ENCODE measurements at regions not wholly inside any gene's neighbourhood (a gene's known extent, or its start where the extent isn't known, plus 50 kb on each side); places are given as distances from the start of the nearest gene placed in this dataset.

DNA sequence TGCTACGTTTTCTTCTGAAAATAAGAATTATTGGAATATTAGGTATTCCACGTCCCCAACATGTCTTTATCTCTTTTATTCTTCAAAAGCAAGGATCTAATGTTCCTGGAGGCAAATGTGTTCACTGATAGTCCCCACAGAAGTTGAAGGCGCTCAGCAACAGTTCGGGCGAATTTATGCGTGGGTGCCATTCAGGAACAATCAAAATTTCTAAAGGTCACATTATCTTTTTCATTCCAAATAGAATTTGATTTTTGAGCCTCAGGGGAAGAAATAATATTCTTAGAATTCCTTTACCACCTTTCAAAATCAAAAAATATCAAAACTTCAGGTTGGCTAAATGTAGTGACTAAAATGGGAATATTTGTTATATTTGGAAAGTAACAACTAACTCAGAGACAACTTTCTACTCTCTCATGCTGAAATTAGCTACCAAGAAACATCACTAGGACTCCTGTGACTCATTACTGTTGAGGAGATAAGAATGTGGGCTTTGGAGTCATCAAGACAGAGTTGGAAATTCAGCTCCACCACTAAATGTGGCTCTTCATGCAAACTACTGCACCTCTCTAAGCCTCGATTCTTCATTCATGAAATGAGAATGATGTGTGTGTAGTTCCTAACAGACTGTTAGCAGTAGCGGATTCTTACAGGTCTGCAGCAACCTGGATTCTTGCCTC, 72.3 kb upstream of the KIT start:
- ChIA-PET POLR2A (no interaction called here), CTCF (no interaction called here)
- H3K27me3 ChIP-seq (ENCODE audit: control insufficient read depth in 2 of 2, insufficient read depth in 2 of 2, low read length in 2 of 2): no peaks in the 10 kb centered on the region
- intact Hi-C loops (cut with micrococcal nuclease): no loop called here
- H3K27ac ChIP-seq (ENCODE audit: low read depth, low read length): no peak overlapping the region
- no peak overlapping the region for H3K4me3 ChIP-seq (ENCODE audit: low read length)
- DNase-seq (no peak), ATAC-seq (no peak)
- no peaks in the 10 kb centered on the region for H3K36me3 ChIP-seq (ENCODE audit: control insufficient read depth in 2 of 3, insufficient read depth in 3 of 3, low read length in 3 of 3)
- Mint-ChIP-seq H3K4me3 (no peak overlapping the region), H3K27me3 (peaks cover 4 to 25% (median 13%) of the 10 kb centered on the region in 5 donors), H3K9me3 (peaks cover 0 to 4% (median 0%) of the 10 kb centered on the region in 11 donors), H3K36me3 (no peaks in the 10 kb centered on the region), H3K4me1 (no peaks in the 10 kb centered on the region), H3K27ac (no peak overlapping the region)
- no peaks in the 10 kb centered on the region for H3K9me3 ChIP-seq (ENCODE audit: control insufficient read depth in 2 of 3, low read length in 3 of 3)
- no peaks in the 10 kb centered on the region for H3K4me1 ChIP-seq (ENCODE audit: control insufficient read depth in 2 of 2, insufficient read depth in 2 of 2, low read length in 2 of 2)

DNA sequence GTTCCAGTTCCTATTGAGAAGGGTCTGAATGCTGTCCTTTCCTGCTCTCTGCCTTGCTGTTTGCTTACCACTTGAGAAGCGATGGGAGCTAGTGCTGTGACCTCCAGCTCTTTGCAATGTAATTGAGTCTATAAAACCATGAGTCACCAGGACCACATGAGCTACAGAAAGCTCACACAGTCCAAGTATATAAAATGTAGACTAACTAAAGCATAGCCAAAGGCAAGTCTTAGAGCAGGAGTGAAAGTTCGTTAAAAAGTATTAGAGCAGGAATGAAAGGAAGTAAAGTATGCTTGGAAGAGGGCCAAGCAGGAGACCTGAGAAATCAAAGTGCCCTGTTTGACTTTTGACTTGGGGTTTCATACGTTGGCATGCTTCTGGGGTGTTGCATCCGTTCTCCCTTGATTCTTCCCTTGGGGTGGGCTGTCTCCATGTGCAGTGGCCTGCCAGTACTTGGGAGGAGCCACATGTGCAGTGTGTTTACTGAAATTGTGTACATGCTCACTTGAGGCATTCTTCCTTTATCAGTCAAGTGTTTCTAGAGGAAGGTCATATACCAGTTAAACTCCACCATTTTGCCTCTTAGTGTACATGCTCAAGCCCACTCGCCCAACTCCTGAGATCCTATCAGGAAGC, 71.3 kb upstream of the KIT start:
- intact Hi-C loops (cut with micrococcal nuclease): no loop called here
- H3K9me3 Mint-ChIP-seq: peaks cover 0 to 4% (median 0%) of the 10 kb centered on the region in 11 donors
- H3K27ac ChIP-seq (ENCODE audit: low read depth, low read length): no peak overlapping the region
- ChIA-PET POLR2A (interaction anchor here (0.7 kb wide), 1 partner anchor 1268 kb away, joined by 3 read pairs; no protein-coding TSS in a partner anchor), CTCF (no interaction called here)
- no peaks in the 10 kb centered on the region for H3K36me3 ChIP-seq (ENCODE audit: control insufficient read depth in 2 of 3, insufficient read depth in 3 of 3, low read length in 3 of 3)
- H3K27ac Mint-ChIP-seq: no peak overlapping the region
- H3K27me3 ChIP-seq (ENCODE audit: control insufficient read depth in 2 of 2, insufficient read depth in 2 of 2, low read length in 2 of 2): no peaks in the 10 kb centered on the region
- H3K4me3 Mint-ChIP-seq: no peak overlapping the region
- no peak for ATAC-seq
- DNase-seq: no peak
- no peak overlapping the region for H3K4me3 ChIP-seq (ENCODE audit: low read length)
- peaks cover 4 to 26% (median 15%) of the 10 kb centered on the region in 5 donors for H3K27me3 Mint-ChIP-seq
- H3K9me3 ChIP-seq (ENCODE audit: control insufficient read depth in 2 of 3, low read length in 3 of 3): no peaks in the 10 kb centered on the region
- no peaks in the 10 kb centered on the region for H3K4me1 ChIP-seq (ENCODE audit: control insufficient read depth in 2 of 2, insufficient read depth in 2 of 2, low read length in 2 of 2)
- H3K36me3 Mint-ChIP-seq: no peaks in the 10 kb centered on the region
- H3K4me1 Mint-ChIP-seq: no peaks in the 10 kb centered on the region

DNA sequence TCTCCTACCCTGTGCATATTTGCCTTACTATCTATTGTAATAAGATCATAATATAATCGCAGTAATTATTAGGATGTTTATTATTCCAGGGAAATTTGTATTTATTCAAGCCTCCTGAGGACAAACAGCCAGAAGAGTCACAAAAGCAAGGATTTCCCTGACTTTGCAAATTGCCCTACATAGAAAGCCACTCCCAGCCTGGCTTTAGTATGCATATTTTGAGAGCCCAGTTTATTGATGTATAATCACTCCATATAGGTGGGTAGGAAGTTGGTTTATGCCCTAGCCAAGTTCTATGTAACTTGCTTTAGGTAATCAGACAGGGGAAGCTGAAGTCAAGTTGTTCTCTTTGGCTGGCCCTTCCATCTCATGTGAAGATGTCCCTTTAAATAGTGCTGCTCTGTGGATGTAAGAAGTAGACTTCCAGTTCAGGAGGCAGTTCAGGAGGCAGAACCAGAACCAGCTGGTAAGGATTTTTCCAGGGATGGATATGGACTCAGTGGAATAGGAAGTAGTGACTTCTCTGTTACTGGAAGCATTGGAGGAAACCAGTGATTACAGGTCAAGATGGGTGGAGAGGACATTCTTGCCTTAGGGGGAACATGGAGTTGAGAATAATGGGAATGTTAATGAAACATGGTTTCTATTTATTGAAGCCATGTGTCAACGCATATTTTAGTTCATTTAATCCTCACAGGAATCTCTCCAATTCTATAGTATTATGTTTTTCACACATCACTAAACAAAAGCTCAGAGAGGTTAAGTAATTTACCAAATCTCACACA, 70.5 kb upstream of the KIT start:
- intact Hi-C loops (cut with micrococcal nuclease): no loop called here
- no peak overlapping the region for H3K4me3 ChIP-seq (ENCODE audit: low read length)
- CTCF ChIA-PET: no interaction called here
- Mint-ChIP-seq H3K4me1 (no peaks in the 10 kb centered on the region), H3K27me3 (peaks cover 4 to 26% (median 15%) of the 10 kb centered on the region in 5 donors), H3K36me3 (no peaks in the 10 kb centered on the region), H3K27ac (no peak overlapping the region), H3K9me3 (peaks cover 0 to 4% (median 0%) of the 10 kb centered on the region in 11 donors), H3K4me3 (no peak overlapping the region)
- ATAC-seq (no peak), DNase-seq (no peak)
- H3K27ac ChIP-seq (ENCODE audit: low read depth, low read length): no peak overlapping the region
- no peaks in the 10 kb centered on the region for H3K36me3 ChIP-seq (ENCODE audit: control insufficient read depth in 2 of 3, insufficient read depth in 3 of 3, low read length in 3 of 3)
- no peaks in the 10 kb centered on the region for H3K4me1 ChIP-seq (ENCODE audit: control insufficient read depth in 2 of 2, insufficient read depth in 2 of 2, low read length in 2 of 2)
- POLR2A ChIA-PET: interaction anchor here (0.6 kb wide), 1 partner anchor 339 kb away, joined by 3 read pairs; no protein-coding TSS in a partner anchor
- no peaks in the 10 kb centered on the region for H3K9me3 ChIP-seq (ENCODE audit: control insufficient read depth in 2 of 3, low read length in 3 of 3)
- H3K27me3 ChIP-seq (ENCODE audit: control insufficient read depth in 2 of 2, insufficient read depth in 2 of 2, low read length in 2 of 2): no peaks in the 10 kb centered on the region

DNA sequence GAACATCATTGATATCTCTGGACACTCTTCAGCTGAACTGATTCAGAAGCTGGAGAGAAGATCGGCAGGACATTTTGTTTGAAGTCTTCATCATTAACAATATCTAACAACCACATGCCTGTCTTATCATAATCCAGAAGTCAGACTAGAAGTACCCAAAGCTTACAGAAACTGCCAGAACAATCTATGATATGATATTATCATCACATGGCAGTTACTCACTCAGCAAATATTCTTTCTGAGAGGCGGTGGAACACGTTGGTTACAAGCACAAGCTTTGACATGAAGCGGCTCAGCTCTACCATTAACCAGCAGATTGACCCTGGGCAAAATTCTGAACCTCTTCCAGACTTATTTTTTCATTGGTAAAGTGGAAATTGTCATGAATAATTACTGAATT, 69.4 kb upstream of the KIT start:
- no peak for ATAC-seq

DNA sequence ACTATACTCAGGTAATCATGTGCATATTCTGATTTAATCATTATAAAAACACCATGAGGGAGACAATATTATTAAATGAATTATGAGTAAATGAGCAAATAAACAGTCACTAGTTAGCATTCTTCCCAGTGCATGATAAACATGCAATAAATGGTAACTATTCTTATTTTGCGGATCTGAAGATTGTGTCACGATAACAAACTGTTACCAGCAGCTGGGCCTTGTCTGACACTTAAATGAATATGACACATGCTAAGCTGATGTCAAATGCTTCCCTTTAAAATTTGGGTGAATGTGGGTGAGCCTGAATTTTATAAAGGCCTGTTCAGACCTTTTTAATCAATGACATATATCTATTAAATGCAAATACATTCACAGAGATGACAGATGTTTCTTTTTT, 68.2 kb upstream of the KIT start:
- DNase-seq (no peak), ATAC-seq (no peak)
- POLR2A ChIA-PET: no interaction called here
- H3K9me3 ChIP-seq (ENCODE audit: control insufficient read depth in 2 of 3, low read length in 3 of 3): no peaks in the 10 kb centered on the region
- Mint-ChIP-seq H3K4me1 (no peaks in the 10 kb centered on the region), H3K36me3 (no peaks in the 10 kb centered on the region), H3K4me3 (no peak overlapping the region), H3K27me3 (peaks cover 0 to 17% (median 10%) of the 10 kb centered on the region in 5 donors), H3K9me3 (peaks cover 0 to 4% (median 0%) of the 10 kb centered on the region in 11 donors), H3K27ac (no peak overlapping the region)
- H3K4me1 ChIP-seq (ENCODE audit: control insufficient read depth in 2 of 2, insufficient read depth in 2 of 2, low read length in 2 of 2): no peaks in the 10 kb centered on the region
- H3K36me3 ChIP-seq (ENCODE audit: control insufficient read depth in 2 of 3, insufficient read depth in 3 of 3, low read length in 3 of 3): no peaks in the 10 kb centered on the region
- no peak overlapping the region for H3K27ac ChIP-seq (ENCODE audit: low read depth, low read length)
- H3K4me3 ChIP-seq (ENCODE audit: low read length): no peak overlapping the region
- CTCF ChIA-PET: no interaction called here
- no peaks in the 10 kb centered on the region for H3K27me3 ChIP-seq (ENCODE audit: control insufficient read depth in 2 of 2, insufficient read depth in 2 of 2, low read length in 2 of 2)
- intact Hi-C loops (cut with micrococcal nuclease): no loop called here

More for the DNA sequence above, 69.4 kb upstream of the KIT start:
- intact Hi-C loops (cut with micrococcal nuclease): no loop called here
- Histone ChIP-seq H3K27me3 (ENCODE audit: control insufficient read depth in 2 of 2, insufficient read depth in 2 of 2, low read length in 2 of 2) (no peaks in the 10 kb centered on the region), H3K4me3 (ENCODE audit: low read length) (no peak overlapping the region), H3K4me1 (ENCODE audit: control insufficient read depth in 2 of 2, insufficient read depth in 2 of 2, low read length in 2 of 2) (no peaks in the 10 kb centered on the region), H3K27ac (ENCODE audit: low read depth, low read length) (no peak overlapping the region), H3K36me3 (ENCODE audit: control insufficient read depth in 2 of 3, insufficient read depth in 3 of 3, low read length in 3 of 3) (no peaks in the 10 kb centered on the region), H3K9me3 (ENCODE audit: control insufficient read depth in 2 of 3, low read length in 3 of 3) (no peaks in the 10 kb centered on the region)
- H3K4me1 Mint-ChIP-seq: no peaks in the 10 kb centered on the region
- CTCF ChIA-PET: interaction anchor here (0.6 kb wide), 1 partner anchor 111 kb away, joined by 5 read pairs; no protein-coding TSS in a partner anchor
- no peak for DNase-seq
- no peak overlapping the region for H3K4me3 Mint-ChIP-seq
- H3K36me3 Mint-ChIP-seq: no peaks in the 10 kb centered on the region
- POLR2A ChIA-PET: no interaction called here
- no peak overlapping the region for H3K27ac Mint-ChIP-seq
- peaks cover 0 to 21% (median 13%) of the 10 kb centered on the region in 5 donors for H3K27me3 Mint-ChIP-seq
- H3K9me3 Mint-ChIP-seq: peaks cover 0 to 4% (median 0%) of the 10 kb centered on the region in 11 donors

DNA sequence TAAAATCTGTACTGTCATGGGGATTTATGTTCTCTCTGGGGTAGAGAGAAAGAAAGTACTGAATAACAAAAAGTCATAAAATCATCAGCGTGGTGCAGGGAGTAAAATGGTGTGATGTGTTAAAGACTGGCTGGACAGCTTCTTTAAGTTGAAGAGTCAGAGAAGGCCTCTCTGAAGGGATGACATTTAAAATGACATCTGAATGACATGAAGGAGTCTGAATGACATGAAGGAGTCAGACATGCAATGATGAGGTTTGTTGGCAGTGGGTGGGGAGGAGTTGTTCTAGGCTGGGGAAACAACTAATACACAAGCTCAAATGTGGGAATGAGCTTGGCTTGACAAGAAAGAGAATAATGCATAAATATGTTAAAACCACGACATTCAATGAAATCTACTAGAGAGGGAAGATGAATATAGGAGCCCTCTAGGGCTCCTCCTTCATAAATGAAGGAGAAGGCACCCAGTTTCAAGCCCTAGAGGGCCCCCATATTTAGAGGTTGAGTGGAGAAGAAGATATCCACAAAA, 63.9 kb upstream of the KIT start:
- ChIA-PET CTCF (interaction anchor here (0.6 kb wide), 1 partner anchor 1722 kb away, joined by 4 read pairs; no protein-coding TSS in a partner anchor), POLR2A (no interaction called here)
- no peaks in the 10 kb centered on the region for H3K4me1 Mint-ChIP-seq
- peaks cover 0 to 15% (median 2%) of the 10 kb centered on the region in 5 donors for H3K27me3 Mint-ChIP-seq
- Histone ChIP-seq H3K9me3 (ENCODE audit: control insufficient read depth in 2 of 3, low read length in 3 of 3) (no peaks in the 10 kb centered on the region), H3K36me3 (ENCODE audit: control insufficient read depth in 2 of 3, insufficient read depth in 3 of 3, low read length in 3 of 3) (no peaks in the 10 kb centered on the region), H3K27me3 (ENCODE audit: control insufficient read depth in 2 of 2, insufficient read depth in 2 of 2, low read length in 2 of 2) (no peaks in the 10 kb centered on the region), H3K4me3 (ENCODE audit: low read length) (no peak overlapping the region), H3K27ac (ENCODE audit: low read depth, low read length) (no peak overlapping the region), H3K4me1 (ENCODE audit: control insufficient read depth in 2 of 2, insufficient read depth in 2 of 2, low read length in 2 of 2) (no peaks in the 10 kb centered on the region)
- intact Hi-C loops (cut with micrococcal nuclease): loop anchor here in 1 of 2 donors (5.0 kb wide), 1 partner anchor 67 kb away; no protein-coding TSS in a partner anchor
- no peak overlapping the region for H3K4me3 Mint-ChIP-seq
- H3K27ac Mint-ChIP-seq: no peak overlapping the region
- DNase-seq (no peak), ATAC-seq (no peak)
- H3K9me3 Mint-ChIP-seq: no peaks in the 10 kb centered on the region
- no peaks in the 10 kb centered on the region for H3K36me3 Mint-ChIP-seq

All from naive thymus-derived CD4-positive, alpha-beta T cell (primary cell).